Kidney (tissue), 13 donors: ENCODE measurements at regions not wholly inside any gene's neighbourhood (a gene's known extent, or its start where the extent isn't known, plus 50 kb on each side); places are given as distances from the start of the nearest gene placed in this dataset.

ENCODE experiments used
- DNase-seq, 5 donors: peaks; one replicate each; pipeline ENCODE4 v3.0.0-alpha.2; 2013 to 2020
- FAIRE-seq: peaks from 2 replicates; lab custom pipeline; 2012; peaks lifted over from hg19 to GRCh38; lab: Jason Lieb, UNC
- H3K27ac ChIP-seq, 2 donors: one replicate each; pipeline ENCODE4 v1.7.0; 2013; ENCODE audit warnings: low read depth in 2 of 2, low read length in 2 of 2, inconsistent platforms in 1 of 2
- H3K27me3 ChIP-seq: one replicate; pipeline ENCODE4 v1.7.1; 2013; ENCODE audit warnings: low read length, inconsistent platforms; ENCODE audit not compliant: control insufficient read depth, insufficient read depth
- H3K36me3 ChIP-seq, 3 donors: one replicate each; pipeline versions ENCODE4 v1.7.0 to v1.7.1; 2013; ENCODE audit warnings: low read length in 3 of 3, control low read depth in 1 of 3, inconsistent platforms in 1 of 3; ENCODE audit not compliant: insufficient read depth in 3 of 3, control insufficient read depth in 2 of 3
- H3K4me1 ChIP-seq, 3 donors: one replicate each; pipeline versions ENCODE4 v1.7.0 to v1.7.1; 2013; ENCODE audit warnings: low read length in 3 of 3, inconsistent platforms in 1 of 3, low read depth in 1 of 3; ENCODE audit not compliant: control insufficient read depth in 2 of 3, insufficient read depth in 2 of 3
- H3K4me3 ChIP-seq, 3 donors: one replicate each; pipeline versions ENCODE4 v1.7.0 to v1.8.1; 2013; ENCODE audit warnings: low read length in 3 of 3, control low read depth in 1 of 3, inconsistent platforms in 1 of 3
- H3K9ac ChIP-seq, 3 donors: one replicate each; pipeline versions ENCODE4 v1.7.0 to v1.7.1; 2013; ENCODE audit warnings: low read length in 3 of 3, control low read depth in 1 of 3, inconsistent platforms in 1 of 3
- H3K9me3 ChIP-seq, 3 donors: one replicate each; pipeline versions ENCODE4 v1.7.0 to v1.7.1; 2013; ENCODE audit warnings: low read length in 3 of 3, control low read depth in 1 of 3, inconsistent platforms in 1 of 3; ENCODE audit not compliant: control insufficient read depth in 2 of 3, insufficient read depth in 1 of 3
- intact Hi-C: fragments of 100-400 bp; cut with DNase I; formaldehyde crosslinking; loops from one replicate; pipeline ENCODE4 v1.11.1; 2022
- TF ChIP-seq, protein P1 (sequence below): IDR thresholded peaks from 3 replicates; pipeline ENCODE4 v1.5.1; 2012; ENCODE audit warnings: mild to moderate bottlenecking, moderate library complexity, borderline replicate concordance; ENCODE audit not compliant: insufficient read depth; ENCODE audit errors: extremely low read depth
- donor health status: control.
- donor health status: control.
- donor health status: control.
- donor health status: control.
- donor health status: control.
- donor health status: DM: yes; HTN: yes; CAD: no.
- donor health status: Normal renal cell carcinoma (clear cell type).

- DNase-seq (no peak), FAIRE-seq (no peak)
- TF ChIP-seq, protein P1, sequence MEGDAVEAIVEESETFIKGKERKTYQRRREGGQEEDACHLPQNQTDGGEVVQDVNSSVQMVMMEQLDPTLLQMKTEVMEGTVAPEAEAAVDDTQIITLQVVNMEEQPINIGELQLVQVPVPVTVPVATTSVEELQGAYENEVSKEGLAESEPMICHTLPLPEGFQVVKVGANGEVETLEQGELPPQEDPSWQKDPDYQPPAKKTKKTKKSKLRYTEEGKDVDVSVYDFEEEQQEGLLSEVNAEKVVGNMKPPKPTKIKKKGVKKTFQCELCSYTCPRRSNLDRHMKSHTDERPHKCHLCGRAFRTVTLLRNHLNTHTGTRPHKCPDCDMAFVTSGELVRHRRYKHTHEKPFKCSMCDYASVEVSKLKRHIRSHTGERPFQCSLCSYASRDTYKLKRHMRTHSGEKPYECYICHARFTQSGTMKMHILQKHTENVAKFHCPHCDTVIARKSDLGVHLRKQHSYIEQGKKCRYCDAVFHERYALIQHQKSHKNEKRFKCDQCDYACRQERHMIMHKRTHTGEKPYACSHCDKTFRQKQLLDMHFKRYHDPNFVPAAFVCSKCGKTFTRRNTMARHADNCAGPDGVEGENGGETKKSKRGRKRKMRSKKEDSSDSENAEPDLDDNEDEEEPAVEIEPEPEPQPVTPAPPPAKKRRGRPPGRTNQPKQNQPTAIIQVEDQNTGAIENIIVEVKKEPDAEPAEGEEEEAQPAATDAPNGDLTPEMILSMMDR, result no peak
- Histone ChIP-seq H3K9ac (no peak overlapping the region), H3K4me1 (no peaks in the 10 kb centered on the region), H3K27ac (no peak overlapping the region), H3K36me3 (no peaks in the 10 kb centered on the region), H3K27me3 (no peaks in the 10 kb centered on the region), H3K9me3 (no peaks in the 10 kb centered on the region), H3K4me3 (no peak overlapping the region)
- intact Hi-C loops, result no loop called here
These were observed 103.9 kb upstream of the DCC start for GRCh38 chr18:52236131-52236530.

DNA sequence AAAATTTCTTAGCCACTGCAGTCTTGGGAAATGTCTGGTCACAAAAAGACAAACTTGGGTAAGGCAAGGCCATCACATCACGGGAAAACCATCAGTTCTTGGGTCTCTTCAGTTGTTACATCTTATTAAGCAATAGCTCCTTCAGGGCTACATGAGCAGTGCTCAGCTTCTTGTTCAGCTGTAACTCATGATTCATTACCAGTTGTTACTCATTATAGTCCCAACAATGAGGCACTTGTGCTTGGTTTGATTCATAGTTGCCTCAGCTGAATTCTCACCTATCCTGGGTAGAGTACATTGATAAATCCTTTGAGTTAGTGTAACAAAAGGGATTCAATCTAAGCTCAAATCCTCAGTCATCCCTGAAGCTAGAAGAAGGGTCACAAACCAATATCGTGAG is 102.4 kb upstream of the DCC start:
- no peak for FAIRE-seq
- no peaks in the 10 kb centered on the region for H3K36me3 ChIP-seq
- no peaks in the 10 kb centered on the region for H3K27me3 ChIP-seq
- H3K4me1 ChIP-seq, result no peaks in the 10 kb centered on the region
- TF ChIP-seq, protein P1, result no peak
- no peaks in the 10 kb centered on the region for H3K9me3 ChIP-seq
- no peak overlapping the region for H3K27ac ChIP-seq
- H3K9ac ChIP-seq, result no peak overlapping the region
- no peak overlapping the region for H3K4me3 ChIP-seq
- no peak for DNase-seq
- intact Hi-C loops, result no loop called here

- no peak overlapping the region for H3K4me3 ChIP-seq
- no peaks in the 10 kb centered on the region for H3K36me3 ChIP-seq
- intact Hi-C loops, result no loop called here
- no peaks in the 10 kb centered on the region for H3K4me1 ChIP-seq
- no peaks in the 10 kb centered on the region for H3K9me3 ChIP-seq
- H3K27ac ChIP-seq, result no peak overlapping the region
- DNase-seq, result no peak
- H3K9ac ChIP-seq, result no peak overlapping the region
- FAIRE-seq, result no peak
- TF ChIP-seq, protein P1, result no peak
- no peaks in the 10 kb centered on the region for H3K27me3 ChIP-seq
These were observed 97.3 kb upstream of the DCC start for GRCh38 chr18:52242711-52243110.

DNA sequence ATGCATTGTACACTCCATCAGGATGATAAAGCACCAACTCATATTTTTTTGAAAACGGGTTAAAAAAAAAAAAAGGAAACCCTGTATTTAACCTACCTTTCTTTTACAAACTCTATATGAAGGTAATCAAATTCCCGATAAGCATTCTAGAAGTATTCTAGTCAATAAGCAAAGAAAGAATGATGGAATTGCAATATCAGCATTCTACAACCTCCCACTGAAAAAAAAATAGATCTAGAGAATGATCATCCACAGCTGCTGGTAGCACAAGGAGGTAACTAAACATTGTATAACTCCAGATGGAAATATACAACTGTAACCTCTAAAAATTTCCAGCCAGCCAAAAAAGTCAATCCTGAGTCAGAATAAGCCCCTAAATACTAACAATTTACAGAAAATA is 95.3 kb upstream of the DCC start:
- H3K9ac ChIP-seq, result no peak overlapping the region
- no peak overlapping the region for H3K4me3 ChIP-seq
- no peak overlapping the region for H3K27ac ChIP-seq
- no peaks in the 10 kb centered on the region for H3K9me3 ChIP-seq
- no peaks in the 10 kb centered on the region for H3K4me1 ChIP-seq
- H3K36me3 ChIP-seq, result no peaks in the 10 kb centered on the region
- no peaks in the 10 kb centered on the region for H3K27me3 ChIP-seq
- no peak for DNase-seq
- no peak for FAIRE-seq
- intact Hi-C loops, result no loop called here
- TF ChIP-seq, protein P1, result no peak
